ENCODE measurements at regions not wholly inside any gene's neighbourhood (a gene's known extent, or its start where the extent isn't known, plus 50 kb on each side); places are given as distances from the start of the nearest gene placed in this dataset.

GRCh38 chr6:43878127-43878634 is 108.2 kb downstream of the VEGFA start:
- H3K27ac Mint-ChIP-seq: no peak overlapping the region
- no peaks in the 10 kb centered on the region for H3K36me3 Mint-ChIP-seq
- TF ChIP-seq, protein P1, sequence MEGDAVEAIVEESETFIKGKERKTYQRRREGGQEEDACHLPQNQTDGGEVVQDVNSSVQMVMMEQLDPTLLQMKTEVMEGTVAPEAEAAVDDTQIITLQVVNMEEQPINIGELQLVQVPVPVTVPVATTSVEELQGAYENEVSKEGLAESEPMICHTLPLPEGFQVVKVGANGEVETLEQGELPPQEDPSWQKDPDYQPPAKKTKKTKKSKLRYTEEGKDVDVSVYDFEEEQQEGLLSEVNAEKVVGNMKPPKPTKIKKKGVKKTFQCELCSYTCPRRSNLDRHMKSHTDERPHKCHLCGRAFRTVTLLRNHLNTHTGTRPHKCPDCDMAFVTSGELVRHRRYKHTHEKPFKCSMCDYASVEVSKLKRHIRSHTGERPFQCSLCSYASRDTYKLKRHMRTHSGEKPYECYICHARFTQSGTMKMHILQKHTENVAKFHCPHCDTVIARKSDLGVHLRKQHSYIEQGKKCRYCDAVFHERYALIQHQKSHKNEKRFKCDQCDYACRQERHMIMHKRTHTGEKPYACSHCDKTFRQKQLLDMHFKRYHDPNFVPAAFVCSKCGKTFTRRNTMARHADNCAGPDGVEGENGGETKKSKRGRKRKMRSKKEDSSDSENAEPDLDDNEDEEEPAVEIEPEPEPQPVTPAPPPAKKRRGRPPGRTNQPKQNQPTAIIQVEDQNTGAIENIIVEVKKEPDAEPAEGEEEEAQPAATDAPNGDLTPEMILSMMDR (IDR thresholded peaks at IDR 0.05; ENCODE audit: unreplicated experiment): no peak
- no peak overlapping the region for H3K4me3 Mint-ChIP-seq
- no peaks in the 10 kb centered on the region for H3K9me3 Mint-ChIP-seq
- H3K27me3 Mint-ChIP-seq (ENCODE audit: low read depth): no peaks in the 10 kb centered on the region
- no peak for DNase-seq (ENCODE audit: low spot score in 2 of 2, unreplicated experiment in 2 of 2)
- peaks cover 15% of the 10 kb centered on the region for H3K4me1 Mint-ChIP-seq

DNA sequence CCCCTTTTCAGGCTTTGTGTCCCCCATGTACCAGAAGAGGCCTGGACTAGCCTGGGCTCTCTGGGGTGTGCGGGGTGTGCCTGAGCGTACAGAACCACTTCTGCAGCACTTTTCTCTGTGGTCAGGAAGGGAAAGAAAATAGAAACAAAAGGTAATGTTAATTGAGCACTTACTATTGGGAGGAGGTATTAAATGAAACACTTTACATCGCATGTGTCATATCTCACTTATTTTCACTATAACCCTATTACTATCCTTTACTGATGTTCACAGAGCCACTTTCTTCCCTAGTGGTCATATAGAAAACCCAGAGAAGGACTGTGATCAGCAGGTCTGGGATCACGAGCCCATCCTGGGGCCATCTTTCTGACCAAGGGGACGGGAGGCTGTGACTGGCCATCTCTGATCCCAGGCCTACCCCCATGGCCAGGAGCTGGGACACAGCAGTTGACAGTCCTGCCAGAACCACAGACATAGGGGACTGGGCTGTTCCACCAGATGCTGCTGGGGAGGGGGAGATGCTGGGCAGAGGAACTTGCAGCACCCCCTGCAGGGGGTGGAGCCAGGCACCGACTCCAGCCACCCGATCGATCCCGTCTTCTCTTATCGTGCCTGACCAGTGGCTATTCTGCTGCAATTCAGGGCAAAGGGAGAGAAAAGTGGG is 107.6 kb downstream of the VEGFA start:
- TF ChIP-seq, protein P1 (IDR thresholded peaks at IDR 0.05; ENCODE audit: unreplicated experiment): no peak
- H3K27me3 Mint-ChIP-seq (ENCODE audit: low read depth): no peaks in the 10 kb centered on the region
- no peaks in the 10 kb centered on the region for H3K36me3 Mint-ChIP-seq
- H3K4me1 Mint-ChIP-seq: peaks cover 15% of the 10 kb centered on the region
- H3K27ac Mint-ChIP-seq: no peak overlapping the region
- H3K4me3 Mint-ChIP-seq: no peak overlapping the region
- no peak for DNase-seq (ENCODE audit: low spot score in 2 of 2, unreplicated experiment in 2 of 2)
- no peaks in the 10 kb centered on the region for H3K9me3 Mint-ChIP-seq

- H3K4me3 Mint-ChIP-seq: no peak overlapping the region
- H3K9me3 Mint-ChIP-seq: no peaks in the 10 kb centered on the region
- H3K4me1 Mint-ChIP-seq: peaks cover 15% of the 10 kb centered on the region
- H3K36me3 Mint-ChIP-seq: no peaks in the 10 kb centered on the region
- no peak for DNase-seq (ENCODE audit: low spot score in 2 of 2, unreplicated experiment in 2 of 2)
- no peak overlapping the region for H3K27ac Mint-ChIP-seq
- TF ChIP-seq, protein P1 (IDR thresholded peaks at IDR 0.05; ENCODE audit: unreplicated experiment): no peak
- peaks cover 3% of the 10 kb centered on the region for H3K27me3 Mint-ChIP-seq (ENCODE audit: low read depth)
Observed at GRCh38 chr6:43877036-43877435, 107.0 kb downstream of the VEGFA start.

DNA sequence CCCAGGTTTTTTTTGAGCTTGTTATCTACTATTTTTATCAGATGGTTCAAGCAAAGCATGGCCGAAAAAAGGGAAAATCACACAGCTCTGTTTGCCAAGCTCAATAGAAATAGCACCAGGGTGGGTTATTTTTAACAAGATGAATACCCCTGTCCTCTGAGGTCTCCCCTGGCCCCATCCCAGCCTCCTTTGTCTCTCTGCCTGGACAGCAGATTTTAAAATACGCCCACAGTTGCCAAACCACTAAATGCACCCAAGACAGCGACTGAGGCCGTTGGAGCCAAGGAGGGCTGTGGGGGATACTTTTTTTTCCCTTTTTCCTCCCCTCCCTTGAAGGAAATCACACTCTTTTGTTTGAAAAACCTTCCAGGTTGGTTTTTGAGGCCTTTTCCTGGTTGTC is 106.6 kb downstream of the VEGFA start:
- DNase-seq (ENCODE audit: low spot score in 2 of 2, unreplicated experiment in 2 of 2): no peak
- TF ChIP-seq, protein P1 (IDR thresholded peaks at IDR 0.05; ENCODE audit: unreplicated experiment): no peak
- peaks cover 15% of the 10 kb centered on the region for H3K4me1 Mint-ChIP-seq
- no peak overlapping the region for H3K27ac Mint-ChIP-seq
- H3K9me3 Mint-ChIP-seq: no peaks in the 10 kb centered on the region
- H3K27me3 Mint-ChIP-seq (ENCODE audit: low read depth): peaks cover 3% of the 10 kb centered on the region
- H3K36me3 Mint-ChIP-seq: no peaks in the 10 kb centered on the region
- H3K4me3 Mint-ChIP-seq: no peak overlapping the region

DNA sequence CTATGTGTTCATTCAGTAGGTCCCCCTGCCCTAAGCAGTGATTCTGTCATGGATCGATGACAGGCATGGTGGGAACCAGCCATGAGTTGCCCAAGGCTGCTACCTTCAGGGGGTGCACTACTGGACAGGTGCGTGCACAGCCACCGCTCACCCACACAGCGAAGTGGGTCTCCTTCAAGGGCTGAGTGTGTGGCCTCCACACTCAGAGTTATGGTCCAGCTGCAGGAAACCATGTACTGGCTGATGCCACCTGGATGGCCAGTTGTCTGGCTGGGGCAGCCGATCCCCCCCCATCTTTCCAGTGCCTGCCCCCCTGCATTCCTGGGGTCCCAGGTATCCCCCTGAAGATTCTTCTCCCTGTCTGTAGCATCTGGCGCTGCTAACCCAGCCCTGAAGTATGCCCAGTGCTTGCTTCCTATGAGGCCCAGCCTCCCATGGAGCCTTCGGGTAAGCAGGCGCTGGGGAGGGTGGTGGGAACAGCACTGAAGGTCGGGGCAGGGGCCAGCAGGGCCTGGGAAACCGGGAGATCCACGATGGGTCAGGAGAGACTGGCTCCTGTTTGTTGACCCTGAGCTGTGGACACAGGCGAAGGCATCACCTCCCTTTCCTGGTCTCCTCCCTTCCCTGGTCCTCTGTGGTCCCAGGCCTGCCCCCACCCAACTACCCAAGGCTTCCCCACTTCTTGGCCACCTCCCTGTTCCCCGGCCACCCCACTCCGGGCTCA is 106.0 kb downstream of the VEGFA start:
- Mint-ChIP-seq H3K27ac (no peak overlapping the region), H3K36me3 (no peaks in the 10 kb centered on the region), H3K4me3 (no peak overlapping the region), H3K9me3 (no peaks in the 10 kb centered on the region), H3K27me3 (ENCODE audit: low read depth) (peaks cover 3% of the 10 kb centered on the region), H3K4me1 (peaks cover 20% of the 10 kb centered on the region)
- DNase-seq (ENCODE audit: low spot score in 2 of 2, unreplicated experiment in 2 of 2): no peak
- TF ChIP-seq, protein P1 (IDR thresholded peaks at IDR 0.05; ENCODE audit: unreplicated experiment): no peak
